Liver (tissue), 8 donors: ENCODE measurements at regions not wholly inside any gene's neighbourhood (a gene's known extent, or its start where the extent isn't known, plus 50 kb on each side); places are given as distances from the start of the nearest gene placed in this dataset.
"Not testable (repeated sequence)": the region's sequence is repeated elsewhere in the genome, so short reads cannot be mapped to it uniquely, and the experiment has no call there.

Source experiments
- DNase-seq: peaks from one replicate; pipeline ENCODE4 v3.0.0-alpha.2; 2017; ENCODE audit warnings: low spot score
- H3K27ac ChIP-seq, 2 donors: one replicate each; pipeline ENCODE4 v1.7.0; 2013; ENCODE audit warnings: inconsistent platforms in 2 of 2, low read length in 2 of 2, control low read depth in 1 of 2, low read depth in 1 of 2, mild to moderate bottlenecking in 1 of 2
- H3K27me3 ChIP-seq, 4 donors: one replicate each; pipeline versions ENCODE4 v1.6.1 to v1.7.0; 2013; ENCODE audit warnings: low read length in 3 of 4, inconsistent platforms in 1 of 4, mild to moderate bottlenecking in 1 of 4, moderate library complexity in 1 of 4; ENCODE audit not compliant: control insufficient read depth in 4 of 4, insufficient read depth in 4 of 4
- H3K36me3 ChIP-seq, 4 donors: one replicate each; pipeline versions ENCODE4 v1.6.1 to v1.7.0; 2013; ENCODE audit warnings: low read length in 3 of 4, mild to moderate bottlenecking in 3 of 4, low read depth in 1 of 4, moderate library complexity in 1 of 4; ENCODE audit not compliant: control insufficient read depth in 4 of 4, insufficient read depth in 3 of 4
- H3K4me1 ChIP-seq, 4 donors: one replicate each; pipeline versions ENCODE4 v1.6.1 to v1.7.0; 2013; ENCODE audit warnings: low read length in 3 of 4, mild to moderate bottlenecking in 3 of 4, moderate library complexity in 1 of 4; ENCODE audit not compliant: control insufficient read depth in 4 of 4, insufficient read depth in 4 of 4
- H3K4me3 ChIP-seq, 3 donors: one replicate each; pipeline versions ENCODE4 v1.6.1 to v1.7.0; 2013; ENCODE audit warnings: low read length in 3 of 3, control low read depth in 1 of 3, low read depth in 1 of 3, mild to moderate bottlenecking in 1 of 3
- H3K9ac ChIP-seq, 2 donors: one replicate each; pipeline ENCODE4 v1.7.0; 2013; ENCODE audit warnings: low read length in 2 of 2, mild to moderate bottlenecking in 2 of 2, moderate library complexity in 2 of 2, control low read depth in 1 of 2, low read depth in 1 of 2
- H3K9me3 ChIP-seq, 4 donors: one replicate each; pipeline versions ENCODE4 v1.6.1 to v1.7.0; 2013; ENCODE audit warnings: low read length in 3 of 4; ENCODE audit not compliant: control insufficient read depth in 4 of 4
- ATF3 ChIP-seq: IDR thresholded peaks from 2 replicates; pipeline ENCODE4 v1.6.1; 2016; ENCODE audit warnings: antibody characterized with exemption
- EGR1 ChIP-seq, 2 donors: IDR thresholded peaks; 2 replicates each; pipeline ENCODE4 v1.6.1; 2016 to 2018; ENCODE audit warnings: antibody characterized with exemption in 2 of 2, low read depth in 2 of 2
- FOXA1 ChIP-seq: IDR thresholded peaks from 2 replicates; pipeline ENCODE4 v1.6.1; 2016; ENCODE audit warnings: antibody characterized with exemption
- FOXA2 ChIP-seq: IDR thresholded peaks from 2 replicates; pipeline ENCODE4 v1.6.1; 2016; ENCODE audit warnings: antibody characterized with exemption
- GABPA ChIP-seq, 2 donors: IDR thresholded peaks in 1 of 2; conservative IDR thresholded peaks in 1 of 2; 2 replicates each; pipeline ENCODE4 v1.6.1; 2016; ENCODE audit warnings: antibody characterized with exemption in 2 of 2, mild to moderate bottlenecking in 1 of 2, moderate library complexity in 1 of 2
- HNF4A ChIP-seq, 2 donors: conservative IDR thresholded peaks; 2 replicates each; pipeline ENCODE4 v1.6.1; 2016; ENCODE audit warnings: antibody characterized with exemption in 2 of 2, mild to moderate bottlenecking in 2 of 2
- HNF4G ChIP-seq: IDR thresholded peaks from 2 replicates; pipeline ENCODE4 v1.6.1; 2016; ENCODE audit warnings: antibody characterized with exemption
- JUND ChIP-seq, 2 donors: IDR thresholded peaks; 2 replicates each; pipeline ENCODE4 v1.6.1; 2016; ENCODE audit warnings: antibody characterized with exemption in 2 of 2
- MAX ChIP-seq: IDR thresholded peaks from 2 replicates; pipeline ENCODE4 v1.6.1; 2016; ENCODE audit warnings: antibody characterized with exemption
- NR2F2 ChIP-seq: IDR thresholded peaks from 2 replicates; pipeline ENCODE4 v1.6.1; 2016; ENCODE audit warnings: antibody characterized with exemption
- RAD21 ChIP-seq, 2 donors: IDR thresholded peaks; 2 replicates each; pipeline ENCODE4 v1.6.1; 2016; ENCODE audit warnings: antibody characterized with exemption in 2 of 2, mild to moderate bottlenecking in 2 of 2
- RXRA ChIP-seq, 2 donors: IDR thresholded peaks; 2 replicates each; pipeline ENCODE4 v1.6.1; 2017 to 2018; ENCODE audit warnings: antibody characterized with exemption in 2 of 2, mild to moderate bottlenecking in 1 of 2
- SP1 ChIP-seq: IDR thresholded peaks from 2 replicates; pipeline ENCODE4 v1.6.1; 2018; ENCODE audit warnings: antibody characterized with exemption, mild to moderate bottlenecking
- TAF1 ChIP-seq: conservative IDR thresholded peaks from 2 replicates; pipeline ENCODE4 v1.6.1; 2016; ENCODE audit warnings: antibody characterized with exemption, mild to moderate bottlenecking
- YY1 ChIP-seq: IDR thresholded peaks from 2 replicates; pipeline ENCODE4 v1.6.1; 2016; ENCODE audit warnings: antibody characterized with exemption, mild to moderate bottlenecking
- WGBS: extraction: QIAGEN DNeasy Blood & Tissue Kit; methylation state at CpG from one replicate; pipeline ENCODE4 v1.1.7; 2013; 5-methylcytosine and 5-hydroxymethylcytosine counted together
- TF ChIP-seq, protein P1 (sequence below): fragments of 150-350 bp; IDR thresholded peaks from 2 replicates; pipeline ENCODE4 v1.5.1; 2017; ENCODE audit warnings: improper control_type of control experiment, low read depth, low read length; ENCODE audit not compliant: missing input control
- TF ChIP-seq, protein P2 (sequence below): IDR thresholded peaks from 2 replicates; pipeline ENCODE4 v1.6.1; 2016; ENCODE audit warnings: antibody characterized with exemption
- TF ChIP-seq, protein P3 (sequence below): IDR thresholded peaks from 2 replicates; pipeline ENCODE4 v1.6.1; 2016; ENCODE audit warnings: antibody characterized with exemption, mild to moderate bottlenecking
- donor health status: healthy.
- donor health status: healthy.
- donor health status: healthy.
- donor health status: healthy.
- donor health status: healthy.

DNA sequence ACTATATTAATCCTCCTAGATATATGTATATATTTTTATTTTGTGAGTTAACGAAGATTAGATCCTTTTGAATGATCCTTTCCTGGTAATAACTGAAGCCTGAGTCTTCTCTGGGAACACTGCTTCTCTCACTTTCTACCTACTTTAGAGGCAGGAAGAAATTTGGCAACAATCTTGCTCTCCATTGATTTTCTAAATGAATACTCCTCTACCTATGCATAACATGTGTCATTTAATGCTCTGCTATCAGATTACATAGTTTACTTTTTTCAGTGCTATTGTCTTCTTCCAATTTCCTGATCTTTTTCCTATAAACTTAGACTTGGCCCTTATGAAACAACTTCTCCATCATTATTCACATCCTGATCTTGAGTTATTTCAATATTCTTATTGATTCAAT, 60.4 kb upstream of the PDHA2 start:
- no peak for DNase-seq
- no peak overlapping the region for H3K4me3 ChIP-seq
- H3K9ac ChIP-seq: no peak overlapping the region
- H3K36me3 ChIP-seq: no peaks in the 10 kb centered on the region
- H3K4me1 ChIP-seq: no peaks in the 10 kb centered on the region
- WGBS: 72% methylated on average over 1 of the region's 1 CpG
- H3K9me3 ChIP-seq: no peaks in the 10 kb centered on the region
- no peak overlapping the region for H3K27ac ChIP-seq
- no peaks in the 10 kb centered on the region for H3K27me3 ChIP-seq
- TF ChIP-seq GABPA (IDR thresholded peaks at IDR 0.05 in 1 of 2, conservative IDR thresholded peaks at IDR 0.05 in 1 of 2) (no peak), ATF3 (no peak), RAD21 (IDR thresholded peaks at IDR 0.05) (no peak), FOXA2 (no peak), FOXA1 (no peak), EGR1 (IDR thresholded peaks at IDR 0.05; ENCODE audit: low read depth in 2 of 2) (no peak), HNF4G (no peak), HNF4A (conservative IDR thresholded peaks at IDR 0.05) (no peak), RXRA (IDR thresholded peaks at IDR 0.05) (no peak), TAF1 (no peak), SP1 (no peak), JUND (IDR thresholded peaks at IDR 0.05) (no peak), MAX (no peak), YY1 (no peak), NR2F2 (no peak)
- TF ChIP-seq, protein P1, sequence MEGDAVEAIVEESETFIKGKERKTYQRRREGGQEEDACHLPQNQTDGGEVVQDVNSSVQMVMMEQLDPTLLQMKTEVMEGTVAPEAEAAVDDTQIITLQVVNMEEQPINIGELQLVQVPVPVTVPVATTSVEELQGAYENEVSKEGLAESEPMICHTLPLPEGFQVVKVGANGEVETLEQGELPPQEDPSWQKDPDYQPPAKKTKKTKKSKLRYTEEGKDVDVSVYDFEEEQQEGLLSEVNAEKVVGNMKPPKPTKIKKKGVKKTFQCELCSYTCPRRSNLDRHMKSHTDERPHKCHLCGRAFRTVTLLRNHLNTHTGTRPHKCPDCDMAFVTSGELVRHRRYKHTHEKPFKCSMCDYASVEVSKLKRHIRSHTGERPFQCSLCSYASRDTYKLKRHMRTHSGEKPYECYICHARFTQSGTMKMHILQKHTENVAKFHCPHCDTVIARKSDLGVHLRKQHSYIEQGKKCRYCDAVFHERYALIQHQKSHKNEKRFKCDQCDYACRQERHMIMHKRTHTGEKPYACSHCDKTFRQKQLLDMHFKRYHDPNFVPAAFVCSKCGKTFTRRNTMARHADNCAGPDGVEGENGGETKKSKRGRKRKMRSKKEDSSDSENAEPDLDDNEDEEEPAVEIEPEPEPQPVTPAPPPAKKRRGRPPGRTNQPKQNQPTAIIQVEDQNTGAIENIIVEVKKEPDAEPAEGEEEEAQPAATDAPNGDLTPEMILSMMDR: no peak
- TF ChIP-seq, protein P2, sequence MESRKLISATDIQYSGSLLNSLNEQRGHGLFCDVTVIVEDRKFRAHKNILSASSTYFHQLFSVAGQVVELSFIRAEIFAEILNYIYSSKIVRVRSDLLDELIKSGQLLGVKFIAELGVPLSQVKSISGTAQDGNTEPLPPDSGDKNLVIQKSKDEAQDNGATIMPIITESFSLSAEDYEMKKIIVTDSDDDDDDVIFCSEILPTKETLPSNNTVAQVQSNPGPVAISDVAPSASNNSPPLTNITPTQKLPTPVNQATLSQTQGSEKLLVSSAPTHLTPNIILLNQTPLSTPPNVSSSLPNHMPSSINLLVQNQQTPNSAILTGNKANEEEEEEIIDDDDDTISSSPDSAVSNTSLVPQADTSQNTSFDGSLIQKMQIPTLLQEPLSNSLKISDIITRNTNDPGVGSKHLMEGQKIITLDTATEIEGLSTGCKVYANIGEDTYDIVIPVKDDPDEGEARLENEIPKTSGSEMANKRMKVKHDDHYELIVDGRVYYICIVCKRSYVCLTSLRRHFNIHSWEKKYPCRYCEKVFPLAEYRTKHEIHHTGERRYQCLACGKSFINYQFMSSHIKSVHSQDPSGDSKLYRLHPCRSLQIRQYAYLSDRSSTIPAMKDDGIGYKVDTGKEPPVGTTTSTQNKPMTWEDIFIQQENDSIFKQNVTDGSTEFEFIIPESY: no peak
- TF ChIP-seq, protein P3, sequence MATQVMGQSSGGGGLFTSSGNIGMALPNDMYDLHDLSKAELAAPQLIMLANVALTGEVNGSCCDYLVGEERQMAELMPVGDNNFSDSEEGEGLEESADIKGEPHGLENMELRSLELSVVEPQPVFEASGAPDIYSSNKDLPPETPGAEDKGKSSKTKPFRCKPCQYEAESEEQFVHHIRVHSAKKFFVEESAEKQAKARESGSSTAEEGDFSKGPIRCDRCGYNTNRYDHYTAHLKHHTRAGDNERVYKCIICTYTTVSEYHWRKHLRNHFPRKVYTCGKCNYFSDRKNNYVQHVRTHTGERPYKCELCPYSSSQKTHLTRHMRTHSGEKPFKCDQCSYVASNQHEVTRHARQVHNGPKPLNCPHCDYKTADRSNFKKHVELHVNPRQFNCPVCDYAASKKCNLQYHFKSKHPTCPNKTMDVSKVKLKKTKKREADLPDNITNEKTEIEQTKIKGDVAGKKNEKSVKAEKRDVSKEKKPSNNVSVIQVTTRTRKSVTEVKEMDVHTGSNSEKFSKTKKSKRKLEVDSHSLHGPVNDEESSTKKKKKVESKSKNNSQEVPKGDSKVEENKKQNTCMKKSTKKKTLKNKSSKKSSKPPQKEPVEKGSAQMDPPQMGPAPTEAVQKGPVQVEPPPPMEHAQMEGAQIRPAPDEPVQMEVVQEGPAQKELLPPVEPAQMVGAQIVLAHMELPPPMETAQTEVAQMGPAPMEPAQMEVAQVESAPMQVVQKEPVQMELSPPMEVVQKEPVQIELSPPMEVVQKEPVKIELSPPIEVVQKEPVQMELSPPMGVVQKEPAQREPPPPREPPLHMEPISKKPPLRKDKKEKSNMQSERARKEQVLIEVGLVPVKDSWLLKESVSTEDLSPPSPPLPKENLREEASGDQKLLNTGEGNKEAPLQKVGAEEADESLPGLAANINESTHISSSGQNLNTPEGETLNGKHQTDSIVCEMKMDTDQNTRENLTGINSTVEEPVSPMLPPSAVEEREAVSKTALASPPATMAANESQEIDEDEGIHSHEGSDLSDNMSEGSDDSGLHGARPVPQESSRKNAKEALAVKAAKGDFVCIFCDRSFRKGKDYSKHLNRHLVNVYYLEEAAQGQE: no peak

DNA sequence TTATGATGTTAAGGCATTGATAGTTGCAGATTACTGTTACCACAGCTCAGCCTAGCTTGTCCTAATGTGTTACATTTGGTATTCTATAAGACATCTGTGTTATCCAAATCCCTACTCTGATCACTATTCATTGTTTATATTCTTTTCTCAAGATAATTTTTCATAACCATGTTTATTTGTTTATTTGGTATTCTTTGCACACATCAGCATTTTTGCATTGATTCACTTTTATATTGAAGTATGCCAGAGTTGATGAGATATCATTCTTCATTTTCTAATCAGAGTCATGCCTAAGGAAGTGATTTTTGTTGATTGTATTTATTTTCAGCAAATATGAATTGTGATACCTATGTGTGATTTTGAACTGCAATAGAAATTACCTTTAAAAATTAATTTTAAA, 61.2 kb upstream of the PDHA2 start:
- no peak for TF ChIP-seq YY1
- no peak for TF ChIP-seq HNF4A (conservative IDR thresholded peaks at IDR 0.05)
- no peak for TF ChIP-seq FOXA1
- TF ChIP-seq ATF3: no peak
- TF ChIP-seq, protein P2: no peak
- no peak for TF ChIP-seq NR2F2
- no peak for DNase-seq

GRCh38 chr4:95770605-95771004, 69.3 kb upstream of the PDHA2 start:
- not testable (repeated sequence) for H3K9ac ChIP-seq, DNase-seq, H3K9me3 ChIP-seq, H3K36me3 ChIP-seq, H3K27me3 ChIP-seq, H3K27ac ChIP-seq, H3K4me3 ChIP-seq, H3K4me1 ChIP-seq
- 68% methylated on average over 3 of the region's 3 CpGs for WGBS

More for the DNA sequence above, 61.2 kb upstream of the PDHA2 start:
- H3K27ac ChIP-seq: no peak overlapping the region
- H3K36me3 ChIP-seq: no peaks in the 10 kb centered on the region
- H3K4me1 ChIP-seq: no peaks in the 10 kb centered on the region
- no peaks in the 10 kb centered on the region for H3K27me3 ChIP-seq
- H3K9ac ChIP-seq: no peak overlapping the region
- no peaks in the 10 kb centered on the region for H3K9me3 ChIP-seq
- no peak overlapping the region for H3K4me3 ChIP-seq
